Pancreas (tissue), 10 donors: ENCODE measurements at regions not wholly inside any gene's neighbourhood (a gene's known extent, or its start where the extent isn't known, plus 50 kb on each side); places are given as distances from the start of the nearest gene placed in this dataset.

ENCODE experiments used
- ATAC-seq, 4 donors: fragments of 200-7000 bp; cut with Tn5 transposase; one replicate each; pipeline versions ENCODE4 v1.8.0 to v1.9.1; 2020; ENCODE audit warnings: mild to moderate bottlenecking in 4 of 4, moderate library complexity in 4 of 4
- DNase-seq, 6 donors: peaks; one replicate each; pipeline ENCODE4 v3.0.0-alpha.2; 2020
- FAIRE-seq: peaks from 2 replicates; lab custom pipeline; 2012; peaks lifted over from hg19 to GRCh38; lab: Jason Lieb, UNC
- H3K27ac ChIP-seq, 4 donors: fragments of 200-600 bp; sonication (generic); 1 replicate in 3 of 4; 2 replicates in 1 of 4; pipeline versions ENCODE4 v1.5.0 to v1.8.0; 2020
- H3K27me3 ChIP-seq, 4 donors: fragments of 200-600 bp; one replicate each; pipeline ENCODE4 v1.8.0; 2021
- H3K36me3 ChIP-seq, 3 donors: fragments of 200-600 bp; sonication (generic) in 1 of 3; one replicate each; pipeline versions ENCODE4 v1.5.0 to v1.8.0; 2020 to 2021
- H3K4me1 ChIP-seq, 3 donors: fragments of 200-600 bp; one replicate each; pipeline ENCODE4 v1.8.0; 2021
- H3K4me3 ChIP-seq, 4 donors: fragments of 200-600 bp; sonication (generic) in 2 of 4; one replicate each; pipeline versions ENCODE4 v1.5.0 to v1.8.0; 2020 to 2021
- H3K9me3 ChIP-seq, 4 donors: fragments of 200-600 bp; one replicate each; pipeline ENCODE4 v1.8.0; 2021
- WGBS, 2 donors: extraction: QIAGEN DNeasy Blood & Tissue Kit; methylation state at CpG; one replicate each; pipeline ENCODE4 v1.1.7; 2013; 5-methylcytosine and 5-hydroxymethylcytosine counted together
- intact Hi-C, 3 donors: fragments of 100-400 bp; cut with DNase I; formaldehyde crosslinking; loops; one replicate each; pipeline versions ENCODE4 v1.11.1 to v1.14.2; 2022
- TF ChIP-seq, protein P1 (sequence below), 4 donors: fragments of 200-600 bp; sonication (generic) in 3 of 4; IDR thresholded peaks; one replicate each; pipeline versions ENCODE4 v1.5.0 to v1.8.0; 2021; ENCODE audit warnings: antibody characterized with exemption in 4 of 4
- donor health status: healthy with polysubstance abuse.
- donor health status: DM: no; HTN: no; CAD: no; lungs with moderate emphysema.
- donor health status: DM: no; HTN: no; CAD: no.
- donor health status: control.
- donor health status: control.
- donor health status: Bipolar disorder and iron deficiency.
- donor health status: DM: yes; HTN: yes; CAD: no.
- donor health status: DM: no; HTN: no; CAD: no.
- donor health status: DM: no; HTN: no; CAD: no.
- donor health status: DM: yes; HTN: yes; CAD: no.

- ATAC-seq = no peak
- no peak for DNase-seq
- Histone ChIP-seq H3K36me3 (no peaks in the 10 kb centered on the region), H3K4me1 (no peaks in the 10 kb centered on the region), H3K27me3 (no peaks in the 10 kb centered on the region), H3K27ac (no peak overlapping the region), H3K9me3 (no peaks in the 10 kb centered on the region), H3K4me3 (no peak overlapping the region)
- intact Hi-C loops = no loop called here
- WGBS, 2 donors = 38 to 48% methylated on average over 8 of the region's 8 CpGs
- TF ChIP-seq, protein P1, sequence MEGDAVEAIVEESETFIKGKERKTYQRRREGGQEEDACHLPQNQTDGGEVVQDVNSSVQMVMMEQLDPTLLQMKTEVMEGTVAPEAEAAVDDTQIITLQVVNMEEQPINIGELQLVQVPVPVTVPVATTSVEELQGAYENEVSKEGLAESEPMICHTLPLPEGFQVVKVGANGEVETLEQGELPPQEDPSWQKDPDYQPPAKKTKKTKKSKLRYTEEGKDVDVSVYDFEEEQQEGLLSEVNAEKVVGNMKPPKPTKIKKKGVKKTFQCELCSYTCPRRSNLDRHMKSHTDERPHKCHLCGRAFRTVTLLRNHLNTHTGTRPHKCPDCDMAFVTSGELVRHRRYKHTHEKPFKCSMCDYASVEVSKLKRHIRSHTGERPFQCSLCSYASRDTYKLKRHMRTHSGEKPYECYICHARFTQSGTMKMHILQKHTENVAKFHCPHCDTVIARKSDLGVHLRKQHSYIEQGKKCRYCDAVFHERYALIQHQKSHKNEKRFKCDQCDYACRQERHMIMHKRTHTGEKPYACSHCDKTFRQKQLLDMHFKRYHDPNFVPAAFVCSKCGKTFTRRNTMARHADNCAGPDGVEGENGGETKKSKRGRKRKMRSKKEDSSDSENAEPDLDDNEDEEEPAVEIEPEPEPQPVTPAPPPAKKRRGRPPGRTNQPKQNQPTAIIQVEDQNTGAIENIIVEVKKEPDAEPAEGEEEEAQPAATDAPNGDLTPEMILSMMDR (IDR thresholded peaks at IDR 0.05) = no peak
- FAIRE-seq = no peak
These were observed 53.0 kb upstream of the DAZL start for GRCh38 chr3:16658004-16658924.

DNA sequence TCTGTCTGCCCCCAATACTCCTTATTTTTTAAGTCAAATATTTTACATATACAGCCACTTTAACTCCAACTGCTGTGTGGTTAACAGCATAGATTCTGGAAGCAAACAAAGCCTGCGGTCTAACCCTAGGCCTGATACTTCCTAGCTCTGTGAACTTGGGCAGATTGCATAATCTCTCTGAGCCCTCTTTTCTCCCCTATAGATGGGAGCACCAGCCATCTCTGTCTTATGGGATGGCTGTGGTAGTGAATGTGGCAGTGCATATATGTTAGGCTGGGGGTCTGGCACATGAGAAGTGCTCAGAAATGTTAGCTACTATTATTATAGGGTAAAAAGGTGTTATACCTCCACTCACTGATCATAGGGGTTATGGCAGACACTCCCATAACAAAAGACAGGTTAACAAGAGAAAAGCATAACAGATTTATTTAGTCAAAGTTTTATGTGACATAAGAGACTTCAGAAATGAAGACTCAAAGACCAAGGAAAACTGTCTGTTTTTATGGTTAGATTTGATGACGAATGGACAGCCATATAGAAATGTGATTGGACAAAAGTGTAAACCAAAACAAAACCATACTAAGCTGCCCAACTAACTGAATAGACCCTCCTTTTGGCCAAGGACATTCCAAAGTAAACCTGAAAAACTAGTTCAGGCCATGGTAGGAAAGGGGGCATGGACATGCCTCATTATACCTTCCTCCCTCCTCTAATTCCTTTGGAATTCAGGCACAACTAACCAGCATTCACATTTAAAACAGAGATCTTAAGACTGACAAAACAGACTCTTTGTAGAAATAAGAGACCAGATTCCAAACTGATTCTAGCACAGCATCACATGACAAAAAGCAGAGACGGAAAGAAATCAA lies 53.9 kb upstream of the DAZL start:
- no peak for ATAC-seq
- no peak for FAIRE-seq
- Histone ChIP-seq H3K36me3 (no peaks in the 10 kb centered on the region), H3K27me3 (no peaks in the 10 kb centered on the region), H3K9me3 (no peaks in the 10 kb centered on the region), H3K4me1 (no peaks in the 10 kb centered on the region), H3K4me3 (no peak overlapping the region), H3K27ac (no peak overlapping the region)
- WGBS, 2 donors = 83 to 86% methylated on average over 3 of the region's 3 CpGs
- intact Hi-C loops = no loop called here
- TF ChIP-seq, protein P1 (IDR thresholded peaks at IDR 0.05) = no peak
- no peak for DNase-seq

DNA sequence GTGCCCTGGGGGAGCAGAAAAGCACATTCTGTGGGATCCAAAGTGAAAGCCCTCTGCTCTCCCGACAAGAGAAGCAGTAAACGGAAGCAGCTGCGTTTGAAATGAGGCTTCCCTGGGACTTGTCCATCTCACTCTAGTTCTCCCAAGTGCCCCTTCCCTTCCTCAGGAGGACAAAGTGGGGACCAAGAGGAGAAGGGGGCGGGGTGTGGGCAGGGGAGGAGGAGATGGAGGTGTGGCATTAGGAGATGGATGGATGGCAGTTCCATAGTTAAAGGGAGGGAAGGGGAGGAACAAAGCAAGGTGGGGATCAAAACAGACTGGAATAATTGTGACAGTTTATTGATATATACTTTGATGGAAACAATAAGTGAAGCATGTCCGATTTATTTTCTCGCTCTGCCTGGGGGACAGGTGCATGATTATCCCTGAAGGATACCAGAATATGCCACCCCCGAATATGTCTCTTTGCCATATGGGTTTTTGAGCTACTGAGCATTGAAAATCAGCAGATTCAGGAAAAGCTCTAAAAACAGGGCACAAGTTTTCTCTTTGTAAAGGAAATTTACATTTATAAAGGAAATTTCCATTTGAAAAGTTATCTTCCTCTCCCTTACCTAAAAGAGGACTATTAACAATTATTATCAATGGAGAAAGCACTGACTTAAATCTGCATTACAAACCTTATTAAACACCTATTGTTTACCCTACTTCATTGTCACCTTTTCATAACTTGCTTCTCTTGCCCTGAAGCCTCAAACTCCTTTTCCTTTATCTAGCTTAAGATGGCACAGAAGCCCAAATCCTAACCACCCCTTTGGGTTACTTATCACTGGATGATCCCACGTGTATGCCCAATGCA lies 58.9 kb upstream of the DAZL start:
- intact Hi-C loops = no loop called here
- 49 to 55% methylated on average over 8 of the region's 8 CpGs for WGBS, 2 donors
- no peak for ATAC-seq
- Histone ChIP-seq H3K4me3 (no peak overlapping the region), H3K27ac (no peak overlapping the region), H3K36me3 (no peaks in the 10 kb centered on the region), H3K27me3 (no peaks in the 10 kb centered on the region), H3K4me1 (no peaks in the 10 kb centered on the region), H3K9me3 (no peaks in the 10 kb centered on the region)
- FAIRE-seq = no peak
- no peak for DNase-seq
- TF ChIP-seq, protein P1 (IDR thresholded peaks at IDR 0.05) = no peak

DNA sequence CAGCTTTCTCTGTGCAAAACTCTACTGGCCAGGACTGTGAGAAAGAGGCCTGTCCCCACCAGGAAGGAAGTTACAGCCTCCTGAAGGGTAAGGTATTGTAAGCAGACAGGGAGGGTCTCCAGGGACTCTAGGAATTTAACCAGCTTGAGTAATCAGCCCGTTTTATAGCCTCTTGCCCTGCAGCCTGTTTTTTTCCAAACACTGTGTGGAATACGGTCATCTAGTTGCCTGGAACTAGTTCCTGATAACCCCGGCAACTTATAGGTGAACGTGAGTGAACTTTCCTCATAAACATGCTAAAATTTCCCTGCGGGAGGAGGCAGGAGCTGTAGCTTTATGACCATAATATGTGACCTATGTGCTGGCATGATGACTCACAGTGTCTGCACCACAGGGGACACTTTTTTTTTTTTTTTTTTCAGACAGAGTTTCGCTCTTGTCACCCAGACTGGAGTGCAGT lies 60.1 kb upstream of the DAZL start:
- ATAC-seq (no peak), FAIRE-seq (no peak), DNase-seq (no peak)
- WGBS, 2 donors = 61 to 62% methylated on average over 6 of the region's 6 CpGs
- no peaks in the 10 kb centered on the region for H3K27me3 ChIP-seq
- no peak overlapping the region for H3K4me3 ChIP-seq
- no peaks in the 10 kb centered on the region for H3K4me1 ChIP-seq
- H3K9me3 ChIP-seq = no peaks in the 10 kb centered on the region
- intact Hi-C loops = no loop called here
- no peak overlapping the region for H3K27ac ChIP-seq
- TF ChIP-seq, protein P1 (IDR thresholded peaks at IDR 0.05) = no peak
- H3K36me3 ChIP-seq = no peaks in the 10 kb centered on the region
